T-helper 2 cell treated with Interferon-gamma antibody and Interleukin-4, amounts not matched to agents 5 μg/mL and 100 μg/mL, for 36 hours (primary cell): ENCODE measurements at regions not wholly inside any gene's neighbourhood (a gene's known extent, or its start where the extent isn't known, plus 50 kb on each side); places are given as distances from the start of the nearest gene placed in this dataset.

Experiments used
- DNase-seq: peaks from one replicate; pipeline ENCODE4 v3.0.0; 2021; ENCODE audit warnings: low spot score
- H3K27ac Mint-ChIP-seq: one replicate; pipeline ENCODE4 v1.8.0; 2021; ENCODE audit warnings: mild to moderate bottlenecking, mixed read lengths
- H3K27me3 Mint-ChIP-seq: one replicate; pipeline ENCODE4 v1.8.0; 2021; ENCODE audit warnings: low read depth, mixed read lengths
- H3K36me3 Mint-ChIP-seq: one replicate; pipeline ENCODE4 v1.8.0; 2021; ENCODE audit warnings: low read depth, mixed read lengths
- H3K4me1 Mint-ChIP-seq: one replicate; pipeline ENCODE4 v1.8.0; 2021; ENCODE audit warnings: low read depth, mixed read lengths
- H3K4me3 Mint-ChIP-seq: one replicate; pipeline ENCODE4 v1.8.0; 2022; ENCODE audit warnings: mild to moderate bottlenecking, moderate library complexity, mixed read lengths
- H3K9me3 Mint-ChIP-seq: one replicate; pipeline ENCODE4 v1.8.0; 2021; ENCODE audit warnings: mixed read lengths

- Mint-ChIP-seq H3K4me1 (peaks cover under 1% of the 10 kb centered on the region), H3K27ac (no peak overlapping the region), H3K9me3 (no peaks in the 10 kb centered on the region), H3K36me3 (no peaks in the 10 kb centered on the region), H3K27me3 (peaks cover 5% of the 10 kb centered on the region), H3K4me3 (no peak overlapping the region)
- DNase-seq, result no peak
Observed at GRCh38 chr6:165826487-165827189, 163.6 kb upstream of the PDE10A start.

- DNase-seq, result no peak
- Mint-ChIP-seq H3K9me3 (no peaks in the 10 kb centered on the region), H3K36me3 (no peaks in the 10 kb centered on the region), H3K27ac (no peak overlapping the region), H3K4me3 (no peak overlapping the region), H3K4me1 (no peaks in the 10 kb centered on the region), H3K27me3 (peaks cover 14% of the 10 kb centered on the region)
Observed at GRCh38 chr6:165825256-165825815, 162.3 kb upstream of the PDE10A start.

GRCh38 chr6:165823609-165824326 lies 160.7 kb upstream of the PDE10A start:
- peaks cover 26% of the 10 kb centered on the region for H3K27me3 Mint-ChIP-seq
- no peak overlapping the region for H3K4me3 Mint-ChIP-seq
- DNase-seq, result no peak
- no peaks in the 10 kb centered on the region for H3K36me3 Mint-ChIP-seq
- no peaks in the 10 kb centered on the region for H3K9me3 Mint-ChIP-seq
- H3K4me1 Mint-ChIP-seq, result no peaks in the 10 kb centered on the region
- H3K27ac Mint-ChIP-seq, result no peak overlapping the region

- no peak overlapping the region for H3K27ac Mint-ChIP-seq
Observed at GRCh38 chr6:165822501-165822900, 159.5 kb upstream of the PDE10A start.

GRCh38 chr6:165821754-165822153 lies 158.7 kb upstream of the PDE10A start:
- Mint-ChIP-seq H3K27ac (no peak overlapping the region), H3K9me3 (no peaks in the 10 kb centered on the region), H3K27me3 (peaks cover 29% of the 10 kb centered on the region), H3K4me1 (no peaks in the 10 kb centered on the region), H3K36me3 (no peaks in the 10 kb centered on the region), H3K4me3 (no peak overlapping the region)
- DNase-seq, result no peak

More at GRCh38 chr6:165822501-165822900, 159.5 kb upstream of the PDE10A start:
- Mint-ChIP-seq H3K4me3 (no peak overlapping the region), H3K9me3 (no peaks in the 10 kb centered on the region), H3K27me3 (peaks cover 29% of the 10 kb centered on the region), H3K4me1 (no peaks in the 10 kb centered on the region), H3K36me3 (no peaks in the 10 kb centered on the region)
- DNase-seq, result no peak

- Mint-ChIP-seq H3K4me1 (no peaks in the 10 kb centered on the region), H3K4me3 (no peak overlapping the region), H3K27me3 (peaks cover 29% of the 10 kb centered on the region), H3K9me3 (no peaks in the 10 kb centered on the region), H3K36me3 (no peaks in the 10 kb centered on the region), H3K27ac (no peak overlapping the region)
- no peak for DNase-seq
Observed at GRCh38 chr6:165820934-165821333, 157.9 kb upstream of the PDE10A start.

GRCh38 chr6:165820407-165820806 lies 157.4 kb upstream of the PDE10A start:
- H3K4me1 Mint-ChIP-seq, result no peaks in the 10 kb centered on the region
- DNase-seq, result no peak
- H3K4me3 Mint-ChIP-seq, result no peak overlapping the region
- no peaks in the 10 kb centered on the region for H3K9me3 Mint-ChIP-seq
- H3K36me3 Mint-ChIP-seq, result no peaks in the 10 kb centered on the region
- H3K27ac Mint-ChIP-seq, result no peak overlapping the region
- H3K27me3 Mint-ChIP-seq, result peaks cover 29% of the 10 kb centered on the region

GRCh38 chr6:165819394-165819793 lies 156.4 kb upstream of the PDE10A start:
- DNase-seq, result no peak
- Mint-ChIP-seq H3K4me3 (no peak overlapping the region), H3K36me3 (no peaks in the 10 kb centered on the region), H3K27me3 (peaks cover 33% of the 10 kb centered on the region), H3K4me1 (no peaks in the 10 kb centered on the region), H3K27ac (no peak overlapping the region), H3K9me3 (no peaks in the 10 kb centered on the region)

- Mint-ChIP-seq H3K27me3 (peaks cover 33% of the 10 kb centered on the region), H3K4me3 (no peak overlapping the region), H3K9me3 (no peaks in the 10 kb centered on the region), H3K4me1 (no peaks in the 10 kb centered on the region), H3K27ac (no peak overlapping the region), H3K36me3 (no peaks in the 10 kb centered on the region)
- DNase-seq, result no peak
Observed at GRCh38 chr6:165818200-165818599, 155.2 kb upstream of the PDE10A start.

GRCh38 chr6:165817771-165818170 lies 154.7 kb upstream of the PDE10A start:
- H3K4me1 Mint-ChIP-seq, result no peaks in the 10 kb centered on the region
- no peak for DNase-seq
- H3K27ac Mint-ChIP-seq, result no peak overlapping the region
- H3K4me3 Mint-ChIP-seq, result no peak overlapping the region
- H3K27me3 Mint-ChIP-seq, result peaks cover 33% of the 10 kb centered on the region
- H3K36me3 Mint-ChIP-seq, result no peaks in the 10 kb centered on the region
- H3K9me3 Mint-ChIP-seq, result no peaks in the 10 kb centered on the region

GRCh38 chr6:165817148-165817547 lies 154.1 kb upstream of the PDE10A start:
- no peak for DNase-seq
- H3K9me3 Mint-ChIP-seq, result no peaks in the 10 kb centered on the region
- H3K36me3 Mint-ChIP-seq, result no peaks in the 10 kb centered on the region
- no peak overlapping the region for H3K27ac Mint-ChIP-seq
- H3K4me3 Mint-ChIP-seq, result no peak overlapping the region
- H3K4me1 Mint-ChIP-seq, result no peaks in the 10 kb centered on the region
- peaks cover 33% of the 10 kb centered on the region for H3K27me3 Mint-ChIP-seq

- Mint-ChIP-seq H3K36me3 (no peaks in the 10 kb centered on the region), H3K27me3 (peaks cover 19% of the 10 kb centered on the region), H3K4me1 (no peaks in the 10 kb centered on the region), H3K27ac (no peak overlapping the region), H3K9me3 (no peaks in the 10 kb centered on the region), H3K4me3 (no peak overlapping the region)
- DNase-seq, result no peak
Observed at GRCh38 chr6:165814679-165815078, 151.6 kb upstream of the PDE10A start.

- Mint-ChIP-seq H3K4me1 (no peaks in the 10 kb centered on the region), H3K9me3 (no peaks in the 10 kb centered on the region), H3K4me3 (no peak overlapping the region), H3K27ac (no peak overlapping the region), H3K27me3 (peaks cover 5% of the 10 kb centered on the region), H3K36me3 (no peaks in the 10 kb centered on the region)
- no peak for DNase-seq
Observed at GRCh38 chr6:165811512-165811911, 148.5 kb upstream of the PDE10A start.

GRCh38 chr6:165808021-165808420 lies 145.0 kb upstream of the PDE10A start:
- H3K36me3 Mint-ChIP-seq, result no peaks in the 10 kb centered on the region
- no peak overlapping the region for H3K4me3 Mint-ChIP-seq
- no peaks in the 10 kb centered on the region for H3K9me3 Mint-ChIP-seq
- no peak overlapping the region for H3K27ac Mint-ChIP-seq
- H3K27me3 Mint-ChIP-seq, result peaks cover 22% of the 10 kb centered on the region
- peaks cover 3% of the 10 kb centered on the region for H3K4me1 Mint-ChIP-seq
- no peak for DNase-seq
